ENCODE measurements at regions not wholly inside any gene's neighbourhood (a gene's known extent, or its start where the extent isn't known, plus 50 kb on each side); places are given as distances from the start of the nearest gene placed in this dataset.
"Not testable (repeated sequence)": the region's sequence is repeated elsewhere in the genome, so short reads cannot be mapped to it uniquely, and the experiment has no call there.

- no peak for DNase-seq (ENCODE audit: low spot score)
- Mint-ChIP-seq H3K36me3 (ENCODE audit: low read depth, unreplicated experiment) (peaks cover 6% of the 10 kb centered on the region), H3K27ac (ENCODE audit: unreplicated experiment) (no peak overlapping the region), H3K4me1 (ENCODE audit: unreplicated experiment) (peaks cover 29% of the 10 kb centered on the region), H3K9me3 (ENCODE audit: unreplicated experiment) (no peaks in the 10 kb centered on the region), H3K27me3 (ENCODE audit: unreplicated experiment) (peaks cover 3% of the 10 kb centered on the region), H3K4me3 (ENCODE audit: unreplicated experiment) (no peak overlapping the region)
- TF ChIP-seq, protein P1, sequence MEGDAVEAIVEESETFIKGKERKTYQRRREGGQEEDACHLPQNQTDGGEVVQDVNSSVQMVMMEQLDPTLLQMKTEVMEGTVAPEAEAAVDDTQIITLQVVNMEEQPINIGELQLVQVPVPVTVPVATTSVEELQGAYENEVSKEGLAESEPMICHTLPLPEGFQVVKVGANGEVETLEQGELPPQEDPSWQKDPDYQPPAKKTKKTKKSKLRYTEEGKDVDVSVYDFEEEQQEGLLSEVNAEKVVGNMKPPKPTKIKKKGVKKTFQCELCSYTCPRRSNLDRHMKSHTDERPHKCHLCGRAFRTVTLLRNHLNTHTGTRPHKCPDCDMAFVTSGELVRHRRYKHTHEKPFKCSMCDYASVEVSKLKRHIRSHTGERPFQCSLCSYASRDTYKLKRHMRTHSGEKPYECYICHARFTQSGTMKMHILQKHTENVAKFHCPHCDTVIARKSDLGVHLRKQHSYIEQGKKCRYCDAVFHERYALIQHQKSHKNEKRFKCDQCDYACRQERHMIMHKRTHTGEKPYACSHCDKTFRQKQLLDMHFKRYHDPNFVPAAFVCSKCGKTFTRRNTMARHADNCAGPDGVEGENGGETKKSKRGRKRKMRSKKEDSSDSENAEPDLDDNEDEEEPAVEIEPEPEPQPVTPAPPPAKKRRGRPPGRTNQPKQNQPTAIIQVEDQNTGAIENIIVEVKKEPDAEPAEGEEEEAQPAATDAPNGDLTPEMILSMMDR (IDR thresholded peaks at IDR 0.05; ENCODE audit: unreplicated experiment), result no peak
Observed at GRCh38 chr14:65840118-65840751, 427.7 kb downstream of the FUT8 start.

DNA sequence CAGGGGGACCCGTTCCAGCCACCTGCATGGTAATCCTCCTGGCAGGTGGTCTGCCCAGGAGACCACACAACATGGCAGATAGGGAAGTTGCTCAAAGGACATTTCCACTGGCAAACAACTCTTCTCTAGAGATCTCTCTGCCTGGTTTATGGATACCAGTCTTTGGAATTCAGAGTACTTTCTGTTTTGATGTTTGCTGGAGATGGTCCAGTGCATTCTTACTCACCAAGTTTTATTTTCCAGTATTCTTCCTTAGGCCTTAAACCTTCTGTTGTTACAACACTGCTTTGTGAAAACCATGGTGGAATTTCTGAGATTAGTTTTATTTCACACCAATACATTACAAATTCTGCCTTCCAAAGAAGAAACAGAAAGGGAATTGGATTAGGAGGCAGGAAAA, 428.3 kb downstream of the FUT8 start:
- Mint-ChIP-seq H3K9me3 (ENCODE audit: unreplicated experiment) (no peaks in the 10 kb centered on the region), H3K27me3 (ENCODE audit: unreplicated experiment) (peaks cover 3% of the 10 kb centered on the region), H3K27ac (ENCODE audit: unreplicated experiment) (no peak overlapping the region), H3K4me1 (ENCODE audit: unreplicated experiment) (peaks cover 29% of the 10 kb centered on the region), H3K36me3 (ENCODE audit: low read depth, unreplicated experiment) (peaks cover 6% of the 10 kb centered on the region), H3K4me3 (ENCODE audit: unreplicated experiment) (no peak overlapping the region)
- no peak for DNase-seq (ENCODE audit: low spot score)
- TF ChIP-seq, protein P1 (IDR thresholded peaks at IDR 0.05; ENCODE audit: unreplicated experiment), result no peak

DNA sequence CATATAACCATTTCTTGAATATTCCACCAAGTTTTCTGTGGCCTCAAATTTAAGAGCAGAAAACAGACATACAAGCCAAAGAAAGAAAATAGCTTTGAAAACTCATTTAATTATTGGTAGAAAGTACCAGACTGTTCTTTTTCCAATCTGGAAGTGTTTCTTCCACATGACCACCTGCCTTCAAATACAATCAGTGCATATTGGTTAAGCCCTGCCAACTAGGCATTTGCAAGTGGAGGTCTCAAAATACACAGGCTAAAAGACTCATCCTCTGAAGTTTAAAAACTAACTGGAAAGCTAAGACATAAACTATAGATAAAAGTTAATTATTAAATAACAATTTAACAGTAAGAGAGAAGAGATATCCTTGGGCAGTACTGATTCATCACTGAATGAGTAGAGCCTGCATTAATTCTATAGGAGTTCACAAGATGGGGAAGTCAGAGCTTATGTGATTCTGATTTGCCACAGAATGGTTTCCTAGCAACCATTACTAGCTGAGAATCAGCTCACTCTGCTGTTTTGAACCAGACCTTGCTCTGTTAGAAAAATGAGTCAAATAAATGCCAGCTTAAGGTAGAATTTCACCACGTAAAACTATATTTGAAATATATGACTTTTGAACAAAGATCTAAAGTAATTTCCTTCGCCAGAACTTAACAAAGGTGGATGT, 433.8 kb downstream of the FUT8 start:
- Mint-ChIP-seq H3K27ac (ENCODE audit: unreplicated experiment) (peak overlapping the region; percentile 11), H3K9me3 (ENCODE audit: unreplicated experiment) (no peaks in the 10 kb centered on the region), H3K4me1 (ENCODE audit: unreplicated experiment) (peaks cover 16% of the 10 kb centered on the region), H3K36me3 (ENCODE audit: low read depth, unreplicated experiment) (no peaks in the 10 kb centered on the region), H3K4me3 (ENCODE audit: unreplicated experiment) (no peak overlapping the region), H3K27me3 (ENCODE audit: unreplicated experiment) (no peaks in the 10 kb centered on the region)
- TF ChIP-seq, protein P1 (IDR thresholded peaks at IDR 0.05; ENCODE audit: unreplicated experiment), result no peak
- no peak for DNase-seq (ENCODE audit: low spot score)

DNA sequence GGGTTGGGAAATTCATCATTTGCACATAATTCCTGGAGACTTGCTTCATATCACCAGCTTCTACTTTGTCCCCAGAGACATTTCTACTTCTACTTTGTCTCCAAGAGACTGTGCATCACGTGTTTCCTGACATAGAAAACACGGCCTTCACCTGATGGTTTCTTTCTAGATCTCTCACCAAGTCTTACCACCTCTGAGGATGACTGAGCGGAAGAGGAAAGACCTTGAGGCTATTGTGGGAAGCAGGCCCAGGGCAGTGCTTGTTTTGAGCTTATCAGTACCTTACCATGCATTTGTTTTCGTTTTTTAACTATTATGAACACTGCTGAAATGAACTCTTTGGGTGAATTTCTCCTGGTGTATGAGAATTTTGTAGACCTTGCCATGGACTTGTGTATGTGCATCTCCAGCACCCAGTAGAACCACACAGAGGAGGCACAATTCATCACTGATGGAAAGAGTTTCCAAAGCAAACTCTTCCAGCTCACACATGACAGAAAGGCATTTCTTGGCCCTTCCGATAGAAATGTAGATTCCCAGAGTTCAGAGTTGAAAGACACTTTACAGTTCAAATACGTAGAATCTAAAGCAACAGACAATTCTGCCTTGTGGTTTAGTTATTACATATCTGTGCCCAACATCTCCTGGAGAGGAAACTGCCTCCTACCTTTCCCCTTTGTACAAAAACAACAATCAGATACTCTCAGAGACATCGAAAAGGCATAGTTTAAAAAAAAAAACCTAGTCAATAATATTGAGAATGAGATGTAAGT, 434.7 kb downstream of the FUT8 start:
- H3K27ac Mint-ChIP-seq (ENCODE audit: unreplicated experiment), result no peak overlapping the region
- H3K4me3 Mint-ChIP-seq (ENCODE audit: unreplicated experiment), result no peak overlapping the region
- peaks cover 16% of the 10 kb centered on the region for H3K4me1 Mint-ChIP-seq (ENCODE audit: unreplicated experiment)

GRCh38 chr14:65847931-65848330, 435.4 kb downstream of the FUT8 start:
- H3K27ac Mint-ChIP-seq (ENCODE audit: unreplicated experiment); H3K9me3 Mint-ChIP-seq (ENCODE audit: unreplicated experiment); H3K4me3 Mint-ChIP-seq (ENCODE audit: unreplicated experiment); H3K27me3 Mint-ChIP-seq (ENCODE audit: unreplicated experiment); DNase-seq (ENCODE audit: low spot score); H3K36me3 Mint-ChIP-seq (ENCODE audit: low read depth, unreplicated experiment): not testable (repeated sequence)
- peaks cover 16% of the 10 kb centered on the region for H3K4me1 Mint-ChIP-seq (ENCODE audit: unreplicated experiment)

More for the DNA sequence above, 434.7 kb downstream of the FUT8 start:
- Mint-ChIP-seq H3K27me3 (ENCODE audit: unreplicated experiment) (no peaks in the 10 kb centered on the region), H3K36me3 (ENCODE audit: low read depth, unreplicated experiment) (no peaks in the 10 kb centered on the region), H3K9me3 (ENCODE audit: unreplicated experiment) (no peaks in the 10 kb centered on the region)
- no peak for DNase-seq (ENCODE audit: low spot score)
- TF ChIP-seq, protein P1 (IDR thresholded peaks at IDR 0.05; ENCODE audit: unreplicated experiment), result no peak
